Subcutaneous abdominal adipose tissue (tissue), 5 donors: ENCODE measurements at regions not wholly inside any gene's neighbourhood (a gene's known extent, or its start where the extent isn't known, plus 50 kb on each side); places are given as distances from the start of the nearest gene placed in this dataset.

Experiments used
- H3K27ac ChIP-seq: one replicate; pipeline ENCODE4 v1.7.0; 2013; ENCODE audit warnings: low read depth, mild to moderate bottlenecking, inconsistent platforms, low read length, moderate library complexity
- H3K27me3 ChIP-seq, 5 donors: one replicate each; pipeline ENCODE4 v1.7.0; 2013; ENCODE audit warnings: low read length in 5 of 5, inconsistent platforms in 1 of 5; ENCODE audit not compliant: control insufficient read depth in 5 of 5, insufficient read depth in 4 of 5
- H3K36me3 ChIP-seq, 5 donors: one replicate each; pipeline ENCODE4 v1.7.0; 2013; ENCODE audit warnings: low read length in 5 of 5; ENCODE audit not compliant: control insufficient read depth in 5 of 5, insufficient read depth in 5 of 5
- H3K4me1 ChIP-seq, 5 donors: one replicate each; pipeline ENCODE4 v1.7.0; 2013; ENCODE audit warnings: low read length in 5 of 5, mild to moderate bottlenecking in 3 of 5, moderate library complexity in 1 of 5; ENCODE audit not compliant: control insufficient read depth in 5 of 5, insufficient read depth in 5 of 5
- H3K4me3 ChIP-seq, 5 donors: one replicate each; pipeline ENCODE4 v1.7.0; 2013; ENCODE audit warnings: low read length in 5 of 5, low read depth in 1 of 5
- H3K9ac ChIP-seq, 5 donors: one replicate each; pipeline ENCODE4 v1.7.0; 2013; ENCODE audit warnings: low read length in 5 of 5, mild to moderate bottlenecking in 4 of 5, moderate library complexity in 3 of 5
- H3K9me3 ChIP-seq, 5 donors: one replicate each; pipeline ENCODE4 v1.7.0; 2013; ENCODE audit warnings: low read length in 5 of 5; ENCODE audit not compliant: control insufficient read depth in 5 of 5
- donor health status: healthy.
- donor health status: healthy.
- donor health status: healthy.
- donor health status: healthy.
- donor health status: healthy.

DNA sequence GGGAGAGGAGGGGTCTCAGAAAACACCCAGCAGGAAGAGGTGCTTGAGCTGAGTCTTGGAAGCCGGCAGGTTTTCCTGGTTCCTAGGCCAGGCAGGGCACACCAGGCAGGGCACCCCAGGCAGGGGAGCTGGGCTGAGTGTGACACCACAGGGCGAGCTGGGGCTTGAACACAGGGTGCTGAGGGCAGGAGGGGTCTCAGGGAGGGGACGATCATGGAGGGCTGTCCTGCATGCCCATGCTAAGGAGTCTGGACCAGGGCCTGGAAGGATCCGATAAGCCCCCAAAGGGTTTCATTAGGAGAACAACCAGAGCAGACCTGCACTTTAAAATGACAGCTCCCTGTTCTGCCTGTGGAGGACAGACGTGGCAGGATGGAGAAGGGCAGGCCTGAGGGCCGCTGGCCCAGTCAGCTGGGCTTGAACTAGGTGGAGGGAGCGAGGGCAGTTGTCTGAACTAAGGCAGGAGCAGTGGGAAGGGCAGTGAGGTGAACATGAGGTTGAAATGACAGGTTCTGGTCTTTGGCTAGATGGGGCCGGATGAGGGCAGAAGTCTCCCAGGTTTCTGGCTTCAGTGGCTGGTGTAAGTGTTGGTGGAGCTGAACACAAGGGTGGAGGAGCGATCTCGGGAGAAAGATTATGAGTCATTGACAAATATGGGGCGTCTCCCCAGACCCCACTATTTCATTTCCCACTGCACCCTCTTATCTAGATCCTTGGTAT, 171.0 kb upstream of the PZP start:
- peaks cover 0 to 4% (median 0%) of the 10 kb centered on the region in 5 donors for H3K27me3 ChIP-seq

DNA sequence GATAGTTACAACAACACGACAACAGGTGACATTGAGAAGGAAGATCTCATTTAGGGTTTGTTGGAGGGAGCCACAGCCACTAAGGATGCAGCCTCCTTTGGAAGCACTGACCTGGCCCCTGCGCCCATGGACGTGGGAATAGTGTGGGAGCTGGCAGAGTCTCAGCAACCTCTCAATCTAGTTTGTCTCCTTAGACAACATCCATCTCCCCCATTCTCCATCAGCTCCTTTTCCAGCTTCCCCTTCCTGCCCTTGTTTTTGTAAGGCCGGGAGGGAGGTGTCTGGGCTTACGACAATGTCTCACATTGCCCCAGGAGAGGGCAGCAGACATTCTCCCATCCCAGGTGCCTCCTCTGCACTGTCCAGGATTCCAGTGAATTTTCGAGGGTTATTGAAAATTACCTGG, 170.2 kb upstream of the PZP start:
- Histone ChIP-seq H3K36me3 (no peaks in the 10 kb centered on the region), H3K4me3 (no peak overlapping the region), H3K9ac (no peak overlapping the region), H3K27ac (no peak overlapping the region), H3K9me3 (no peaks in the 10 kb centered on the region), H3K4me1 (peaks cover 5 to 18% (median 7%) of the 10 kb centered on the region in 5 donors), H3K27me3 (peaks cover 0 to 4% (median 0%) of the 10 kb centered on the region in 5 donors)

More for the DNA sequence above, 171.0 kb upstream of the PZP start:
- no peaks in the 10 kb centered on the region for H3K9me3 ChIP-seq
- no peak overlapping the region for H3K4me3 ChIP-seq
- H3K36me3 ChIP-seq: no peaks in the 10 kb centered on the region
- peaks cover 5 to 18% (median 7%) of the 10 kb centered on the region in 5 donors for H3K4me1 ChIP-seq
- H3K9ac ChIP-seq: no peak overlapping the region
- H3K27ac ChIP-seq: no peak overlapping the region

DNA sequence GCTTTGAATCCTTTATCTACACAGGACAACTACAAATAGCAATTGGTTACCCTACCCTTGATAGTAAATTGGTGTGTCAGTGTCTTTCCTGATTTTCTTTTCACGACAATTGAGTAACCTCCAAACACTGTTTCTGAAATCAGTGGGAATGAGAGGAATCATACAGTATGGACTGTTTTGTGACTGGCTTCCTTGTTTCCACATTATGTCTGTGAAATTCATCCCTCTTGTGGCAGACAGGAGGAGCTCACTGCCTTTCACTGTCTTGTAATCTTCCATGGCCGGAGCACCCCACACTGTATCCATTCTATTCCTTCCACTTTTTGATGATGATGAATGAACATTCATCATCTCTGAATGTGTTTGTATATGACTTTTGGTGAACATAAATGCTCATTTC, 164.0 kb upstream of the PZP start:
- H3K27ac ChIP-seq: no peak overlapping the region
- H3K4me3 ChIP-seq: no peak overlapping the region
- no peaks in the 10 kb centered on the region for H3K4me1 ChIP-seq
- H3K9me3 ChIP-seq: no peaks in the 10 kb centered on the region
- H3K27me3 ChIP-seq: peaks cover 0 to 4% (median 0%) of the 10 kb centered on the region in 5 donors
- no peak overlapping the region for H3K9ac ChIP-seq
- H3K36me3 ChIP-seq: no peaks in the 10 kb centered on the region

DNA sequence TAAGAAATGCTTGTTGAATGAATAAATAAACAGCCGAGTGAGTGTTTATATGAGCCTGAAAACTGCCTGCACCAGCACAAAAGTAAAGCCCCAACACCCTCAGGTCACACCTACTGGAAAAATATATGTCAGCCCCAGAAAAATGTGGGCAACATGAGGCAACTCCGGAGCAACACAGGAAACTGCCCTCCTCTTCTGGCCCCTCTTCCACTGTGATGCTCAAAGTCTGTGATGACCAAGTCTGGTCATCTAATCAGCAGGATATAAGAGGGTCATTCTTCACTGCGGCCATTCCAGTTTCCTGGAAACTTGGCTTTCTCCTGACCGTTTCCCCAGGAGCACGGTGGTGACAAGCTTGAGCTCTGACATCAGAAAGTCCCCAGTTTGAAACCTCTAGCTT, 159.6 kb upstream of the PZP start:
- H3K9ac ChIP-seq: no peak overlapping the region
- no peaks in the 10 kb centered on the region for H3K27me3 ChIP-seq
- H3K27ac ChIP-seq: no peak overlapping the region
- H3K4me1 ChIP-seq: no peaks in the 10 kb centered on the region
- no peaks in the 10 kb centered on the region for H3K36me3 ChIP-seq
- no peaks in the 10 kb centered on the region for H3K9me3 ChIP-seq
- H3K4me3 ChIP-seq: no peak overlapping the region

DNA sequence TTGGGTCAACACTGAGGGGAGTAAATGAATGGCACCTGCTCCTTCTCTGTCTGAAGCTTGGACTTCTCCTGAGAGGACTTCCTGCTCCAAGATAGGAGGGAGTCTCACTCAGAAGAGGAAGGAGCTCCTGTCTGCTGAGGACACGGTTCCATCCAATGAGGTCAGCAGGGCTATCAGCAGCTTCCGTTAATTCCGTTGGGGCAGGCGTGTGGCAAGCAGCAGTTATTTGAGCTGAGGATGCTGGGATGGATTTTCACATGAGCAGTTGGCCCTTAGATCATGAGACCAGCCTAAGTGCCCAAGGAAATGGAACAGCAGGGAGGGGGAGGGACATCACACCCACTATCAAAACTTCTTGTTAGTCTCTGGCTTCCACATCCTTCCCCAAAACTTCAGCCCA, 159.0 kb upstream of the PZP start:
- no peak overlapping the region for H3K9ac ChIP-seq
- H3K4me1 ChIP-seq: no peaks in the 10 kb centered on the region

DNA sequence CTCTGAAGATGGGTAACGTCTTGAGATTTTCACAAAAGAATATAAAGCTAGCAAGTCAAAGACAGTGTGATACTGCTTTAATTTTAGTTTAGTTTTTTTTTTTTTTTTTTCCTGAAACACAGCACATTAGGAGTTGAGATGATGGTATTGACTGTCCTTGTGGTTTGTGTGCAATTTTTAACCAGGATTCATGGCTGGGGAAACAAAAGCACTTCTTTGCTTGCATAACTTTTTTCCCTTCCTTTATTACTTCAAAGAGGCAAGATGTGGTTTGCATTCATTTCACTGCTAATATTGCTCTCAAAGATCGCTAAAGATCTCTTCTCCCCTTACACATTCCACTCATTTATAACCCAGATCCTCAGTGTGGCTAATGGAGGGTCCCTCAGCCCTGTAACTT, 157.1 kb upstream of the PZP start:
- no peaks in the 10 kb centered on the region for H3K9me3 ChIP-seq
- H3K27ac ChIP-seq: no peak overlapping the region
- no peak overlapping the region for H3K9ac ChIP-seq
- no peaks in the 10 kb centered on the region for H3K36me3 ChIP-seq
- no peak overlapping the region for H3K4me3 ChIP-seq
- no peaks in the 10 kb centered on the region for H3K27me3 ChIP-seq
- peaks cover 0 to 2% (median 0%) of the 10 kb centered on the region in 5 donors for H3K4me1 ChIP-seq

More for the DNA sequence above, 159.0 kb upstream of the PZP start:
- no peaks in the 10 kb centered on the region for H3K36me3 ChIP-seq
- no peak overlapping the region for H3K27ac ChIP-seq
- H3K4me3 ChIP-seq: no peak overlapping the region
- no peaks in the 10 kb centered on the region for H3K9me3 ChIP-seq
- no peaks in the 10 kb centered on the region for H3K27me3 ChIP-seq

DNA sequence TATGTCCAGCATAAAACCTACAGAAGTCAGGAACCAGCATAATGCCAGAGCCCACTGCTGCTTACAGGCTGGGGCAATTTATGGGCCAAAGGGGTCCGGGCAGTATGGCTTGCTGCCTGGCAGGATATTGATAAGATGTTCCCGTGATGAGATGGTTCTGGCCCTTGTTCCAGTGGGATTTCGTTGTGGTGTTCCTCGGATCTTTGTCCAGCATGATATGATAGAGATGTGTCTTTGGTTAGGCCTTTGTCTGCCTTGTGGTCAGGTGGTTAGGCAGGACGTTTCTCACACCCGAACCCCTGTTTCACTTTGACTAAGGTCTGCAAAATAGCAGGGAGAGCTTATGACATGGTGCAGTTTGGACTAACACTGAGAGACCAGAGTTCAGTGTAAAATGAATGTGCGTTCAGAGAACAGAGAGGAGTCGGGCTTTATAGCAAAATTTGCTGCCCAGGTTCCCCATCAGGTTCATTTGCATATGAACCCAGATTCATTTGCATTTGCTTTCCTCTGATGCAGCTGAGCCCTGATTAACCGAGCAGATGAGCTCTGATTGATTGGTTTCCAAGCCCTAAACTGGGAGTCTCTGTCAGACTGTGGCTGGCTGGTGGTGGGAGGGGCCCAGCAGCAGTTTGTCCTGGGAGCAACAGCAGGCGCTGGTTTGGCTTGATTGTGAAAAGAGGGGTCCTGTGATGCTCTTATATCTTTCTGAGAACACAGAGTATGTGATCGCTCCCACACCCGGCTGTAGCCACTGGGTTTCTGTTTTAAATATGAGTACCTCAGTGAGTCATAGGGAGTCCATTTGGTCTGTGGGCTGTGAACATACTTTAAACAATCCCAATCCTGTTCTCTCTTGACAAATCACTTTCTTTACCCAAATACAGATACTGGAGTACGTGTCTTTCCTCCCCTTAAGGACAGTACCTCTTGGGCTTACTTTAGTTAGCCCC, 156.3 kb upstream of the PZP start:
- no peaks in the 10 kb centered on the region for H3K36me3 ChIP-seq
- H3K4me3 ChIP-seq: no peak overlapping the region
- peaks cover 0 to 2% (median 0%) of the 10 kb centered on the region in 5 donors for H3K4me1 ChIP-seq
- H3K9me3 ChIP-seq: no peaks in the 10 kb centered on the region
- H3K27me3 ChIP-seq: no peaks in the 10 kb centered on the region
- no peak overlapping the region for H3K27ac ChIP-seq
- no peak overlapping the region for H3K9ac ChIP-seq

DNA sequence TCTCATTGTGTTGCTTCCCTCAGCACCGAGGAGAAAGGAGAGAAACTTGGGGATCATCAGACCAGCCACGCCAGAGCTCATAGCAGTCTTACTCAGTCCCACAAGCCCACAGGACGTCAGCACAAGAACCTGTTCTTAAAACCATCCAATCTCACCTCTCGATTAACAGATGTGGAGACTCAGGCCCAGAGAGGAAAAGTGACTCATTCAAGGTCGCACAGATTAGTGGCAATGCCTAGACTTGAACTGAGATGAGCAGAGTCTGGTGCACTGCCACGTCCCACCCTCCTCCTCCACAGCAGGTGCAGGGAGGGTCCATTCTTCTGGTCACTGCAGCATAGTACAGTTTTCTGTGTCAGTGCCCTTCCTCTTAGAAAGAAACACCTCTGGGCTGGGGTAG, 154.9 kb upstream of the PZP start:
- Histone ChIP-seq H3K9me3 (no peaks in the 10 kb centered on the region), H3K36me3 (no peaks in the 10 kb centered on the region), H3K4me1 (peaks cover 0 to 2% (median 0%) of the 10 kb centered on the region in 5 donors), H3K27ac (no peak overlapping the region), H3K9ac (no peak overlapping the region), H3K27me3 (no peaks in the 10 kb centered on the region), H3K4me3 (no peak overlapping the region)

DNA sequence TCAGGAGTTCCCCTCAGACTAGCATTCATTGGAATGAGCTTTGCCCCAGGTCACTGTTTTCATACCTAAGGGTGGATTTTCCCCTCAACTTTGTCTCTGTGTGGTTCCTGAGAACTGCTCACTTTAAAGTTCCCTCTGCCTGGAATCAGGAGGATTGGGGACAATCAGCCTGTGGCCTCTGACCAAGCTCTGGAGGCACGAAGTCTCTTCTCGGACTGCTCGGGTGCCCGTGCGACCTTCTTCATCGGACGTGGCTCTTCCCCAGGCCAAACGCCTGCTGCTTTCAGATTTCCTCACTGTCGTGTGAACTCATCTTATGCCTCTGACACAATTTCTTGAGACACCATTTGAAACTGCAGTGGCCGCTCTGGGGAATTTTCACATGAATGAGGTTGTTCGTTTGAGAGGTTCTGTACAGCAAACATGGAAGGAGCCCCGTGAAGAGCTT, 153.7 kb upstream of the PZP start:
- no peaks in the 10 kb centered on the region for H3K27me3 ChIP-seq
- H3K36me3 ChIP-seq: no peaks in the 10 kb centered on the region
- no peak overlapping the region for H3K27ac ChIP-seq
- H3K9ac ChIP-seq: no peak overlapping the region
- H3K4me1 ChIP-seq: peaks cover 0 to 2% (median 0%) of the 10 kb centered on the region in 5 donors
- H3K9me3 ChIP-seq: no peaks in the 10 kb centered on the region
- no peak overlapping the region for H3K4me3 ChIP-seq
